ENCODE measurements at regions not wholly inside any gene's neighbourhood (a gene's known extent, or its start where the extent isn't known, plus 50 kb on each side); places are given as distances from the start of the nearest gene placed in this dataset.

DNA sequence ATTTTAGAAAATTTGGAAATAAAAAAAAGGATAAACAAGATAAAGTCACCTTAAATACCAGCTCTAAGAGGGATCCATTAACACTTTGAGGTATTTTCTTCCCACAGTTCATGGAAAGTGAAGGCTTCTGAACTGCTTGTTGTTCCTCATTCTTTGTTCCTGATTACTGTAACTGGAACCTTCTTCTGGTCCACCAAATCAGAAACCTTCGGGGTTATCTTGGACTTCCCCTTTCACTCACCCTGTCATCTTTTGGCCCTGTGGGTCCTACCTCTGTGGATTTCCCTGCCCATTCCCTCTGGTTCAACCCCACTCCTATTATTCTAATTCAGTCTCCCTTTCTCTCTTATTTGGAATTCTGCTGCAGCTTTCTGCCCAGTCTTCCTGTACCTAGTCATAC, 116.5 kb upstream of the PRPS1L1 start:
- TF ChIP-seq, protein P1, sequence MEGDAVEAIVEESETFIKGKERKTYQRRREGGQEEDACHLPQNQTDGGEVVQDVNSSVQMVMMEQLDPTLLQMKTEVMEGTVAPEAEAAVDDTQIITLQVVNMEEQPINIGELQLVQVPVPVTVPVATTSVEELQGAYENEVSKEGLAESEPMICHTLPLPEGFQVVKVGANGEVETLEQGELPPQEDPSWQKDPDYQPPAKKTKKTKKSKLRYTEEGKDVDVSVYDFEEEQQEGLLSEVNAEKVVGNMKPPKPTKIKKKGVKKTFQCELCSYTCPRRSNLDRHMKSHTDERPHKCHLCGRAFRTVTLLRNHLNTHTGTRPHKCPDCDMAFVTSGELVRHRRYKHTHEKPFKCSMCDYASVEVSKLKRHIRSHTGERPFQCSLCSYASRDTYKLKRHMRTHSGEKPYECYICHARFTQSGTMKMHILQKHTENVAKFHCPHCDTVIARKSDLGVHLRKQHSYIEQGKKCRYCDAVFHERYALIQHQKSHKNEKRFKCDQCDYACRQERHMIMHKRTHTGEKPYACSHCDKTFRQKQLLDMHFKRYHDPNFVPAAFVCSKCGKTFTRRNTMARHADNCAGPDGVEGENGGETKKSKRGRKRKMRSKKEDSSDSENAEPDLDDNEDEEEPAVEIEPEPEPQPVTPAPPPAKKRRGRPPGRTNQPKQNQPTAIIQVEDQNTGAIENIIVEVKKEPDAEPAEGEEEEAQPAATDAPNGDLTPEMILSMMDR (conservative IDR thresholded peaks at IDR 0.05; ENCODE audit: low read depth, low read length) = no peak
- no peak overlapping the region for H3K4me3 ChIP-seq (ENCODE audit: low read depth, low read length)

DNA sequence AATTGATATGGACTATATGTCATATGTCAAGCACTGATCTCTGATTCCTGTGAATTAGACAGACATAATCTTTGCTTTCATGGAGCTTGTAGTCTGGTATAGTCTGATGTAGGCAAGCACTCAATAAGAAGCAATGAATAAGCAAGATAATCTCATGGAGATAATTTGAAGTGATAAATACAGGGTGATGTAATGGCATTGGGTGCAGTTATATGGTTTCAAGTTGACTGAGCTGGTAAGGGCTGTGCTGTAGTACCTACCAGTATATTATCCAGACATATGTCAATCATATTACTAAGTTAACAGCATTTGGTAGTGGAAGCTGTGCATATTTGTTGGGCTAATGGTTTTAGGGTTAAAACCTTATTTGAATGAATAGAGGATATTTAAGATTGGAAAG, 117.5 kb upstream of the PRPS1L1 start:
- TF ChIP-seq, protein P1 (conservative IDR thresholded peaks at IDR 0.05; ENCODE audit: low read depth, low read length) = no peak
- no peak overlapping the region for H3K4me3 ChIP-seq (ENCODE audit: low read depth, low read length)
- no peak for DNase-seq (ENCODE audit: low read depth)

More for the DNA sequence above, 116.5 kb upstream of the PRPS1L1 start:
- no peak for DNase-seq (ENCODE audit: low read depth)

DNA sequence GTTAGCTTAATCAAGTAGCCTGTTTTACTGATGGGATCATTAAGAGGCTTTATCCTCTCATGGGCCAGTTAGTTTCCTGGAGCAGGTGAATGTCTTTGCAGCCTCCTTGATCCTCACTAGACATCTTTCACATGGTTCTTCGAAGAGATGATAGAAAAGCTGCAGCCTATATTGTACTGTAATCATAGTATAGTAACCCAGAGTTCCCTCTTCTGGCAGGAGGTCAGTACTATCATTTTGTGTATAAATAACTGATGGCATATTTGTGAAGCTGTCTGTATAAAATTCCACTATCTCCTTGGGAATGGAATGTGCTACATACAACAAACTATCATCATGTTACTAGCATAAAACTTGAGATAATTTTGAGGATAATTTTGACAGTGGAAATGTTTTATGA, 123.8 kb upstream of the PRPS1L1 start:
- no peak for DNase-seq (ENCODE audit: low read depth)
- TF ChIP-seq, protein P1 (conservative IDR thresholded peaks at IDR 0.05; ENCODE audit: low read depth, low read length) = peak; percentile 6

DNA sequence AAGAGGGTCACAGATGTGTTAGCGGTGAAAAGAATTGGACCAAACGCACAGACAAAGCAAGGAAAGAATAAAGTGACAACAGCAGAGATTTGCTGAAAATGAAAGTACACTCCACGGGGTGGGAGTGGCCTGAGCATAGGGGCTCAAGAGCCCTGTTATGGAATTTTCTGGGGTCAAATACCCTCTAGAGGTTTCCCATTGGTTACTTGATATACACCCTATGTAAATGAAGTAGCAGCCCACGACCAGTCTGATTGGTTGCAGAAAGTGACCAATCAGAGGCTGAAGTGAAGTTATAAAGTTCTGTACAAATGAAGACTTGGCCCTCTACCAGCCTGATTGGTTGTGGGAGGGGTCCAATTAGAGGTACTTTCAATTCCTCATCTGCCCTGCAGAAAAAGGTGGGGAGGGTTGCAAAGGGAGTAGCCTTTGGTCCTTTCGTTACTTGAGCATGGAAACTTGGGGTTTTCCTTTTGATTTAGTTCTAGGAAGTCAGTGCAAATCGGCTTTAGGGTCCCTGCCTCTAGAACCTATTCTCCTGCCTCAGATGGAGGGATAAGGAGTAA, 125.6 kb upstream of the PRPS1L1 start:
- H3K4me3 ChIP-seq (ENCODE audit: low read depth, low read length) = no peak overlapping the region
- TF ChIP-seq, protein P1 (conservative IDR thresholded peaks at IDR 0.05; ENCODE audit: low read depth, low read length) = no peak
- DNase-seq (ENCODE audit: low read depth) = no peak

More for the DNA sequence above, 123.8 kb upstream of the PRPS1L1 start:
- H3K4me3 ChIP-seq (ENCODE audit: low read depth, low read length) = no peak overlapping the region

DNA sequence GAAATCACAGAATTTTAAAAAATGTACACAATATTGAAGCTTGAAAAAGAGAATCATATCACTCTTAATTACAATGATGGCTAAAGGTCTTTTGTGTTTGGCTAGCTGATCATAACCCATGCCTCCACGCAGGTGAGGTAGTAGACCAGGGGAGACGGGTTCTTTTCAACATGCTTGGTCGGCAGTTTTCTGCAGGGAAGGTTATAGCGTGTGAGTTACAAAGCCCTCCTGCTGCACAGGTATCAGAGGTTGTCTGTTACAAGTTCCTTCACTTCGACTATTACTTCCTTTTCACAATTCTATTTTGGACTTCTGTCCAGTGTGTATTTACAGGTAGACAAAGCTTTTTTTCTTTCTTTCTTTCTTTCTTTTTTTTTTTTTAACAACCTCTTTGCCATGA, 127.1 kb upstream of the PRPS1L1 start:
- DNase-seq (ENCODE audit: low read depth) = no peak
- TF ChIP-seq, protein P1 (conservative IDR thresholded peaks at IDR 0.05; ENCODE audit: low read depth, low read length) = no peak
- no peak overlapping the region for H3K4me3 ChIP-seq (ENCODE audit: low read depth, low read length)

DNA sequence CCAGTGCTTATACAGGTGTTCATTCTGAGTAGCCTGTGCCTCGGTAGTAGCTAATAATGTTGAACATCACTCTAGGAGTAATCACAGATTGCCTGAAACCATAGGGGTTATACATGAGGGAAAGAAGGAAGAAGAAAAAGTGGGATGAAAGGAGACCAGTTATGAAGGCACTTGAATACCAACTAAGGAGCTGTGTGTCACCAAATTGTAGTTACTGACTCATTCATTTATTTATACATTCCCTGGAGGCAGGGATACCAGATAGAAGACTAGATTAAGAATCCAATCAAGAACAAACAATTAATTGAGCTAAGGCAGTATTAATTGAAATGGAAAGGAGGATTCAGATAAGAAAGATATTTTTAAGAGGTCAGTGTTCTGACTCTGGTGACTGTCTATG, 129.6 kb upstream of the PRPS1L1 start:
- DNase-seq (ENCODE audit: low read depth) = no peak
- TF ChIP-seq, protein P1 (conservative IDR thresholded peaks at IDR 0.05; ENCODE audit: low read depth, low read length) = no peak
- no peak overlapping the region for H3K4me3 ChIP-seq (ENCODE audit: low read depth, low read length)

DNA sequence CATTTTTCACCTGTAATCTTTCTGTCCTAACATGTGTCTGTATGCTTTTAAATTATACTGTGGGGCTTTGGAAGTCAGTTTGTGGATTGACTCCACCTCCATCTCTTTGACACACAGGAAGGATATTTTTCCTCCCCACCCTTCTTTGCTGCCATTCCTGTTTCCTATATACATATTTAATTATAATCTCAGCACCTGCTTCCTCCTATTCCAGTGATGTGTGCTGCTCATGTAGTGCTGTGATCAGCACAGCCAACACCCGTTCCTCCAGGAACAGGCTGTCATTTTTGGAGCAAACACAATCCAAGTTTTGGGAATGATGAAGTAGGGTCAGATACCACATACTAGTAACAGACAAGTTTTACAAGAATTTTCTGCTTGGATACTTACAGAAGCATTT, 135.0 kb upstream of the PRPS1L1 start:
- no peak for DNase-seq (ENCODE audit: low read depth)
- TF ChIP-seq, protein P1 (conservative IDR thresholded peaks at IDR 0.05; ENCODE audit: low read depth, low read length) = no peak
- no peak overlapping the region for H3K4me3 ChIP-seq (ENCODE audit: low read depth, low read length)

Data from epithelial cell of proximal tubule (primary cell).